GM23338 (cell line): ENCODE measurements at regions not wholly inside any gene's neighbourhood (a gene's known extent, or its start where the extent isn't known, plus 50 kb on each side); places are given as distances from the start of the nearest gene placed in this dataset.

ENCODE experiments used
- ATAC-seq: fragments of 200-7000 bp; cut with Tn5 transposase; 3 replicates; pipeline ENCODE4 v1.9.1; 2020
- DNase-seq: peaks from one replicate; pipeline ENCODE4 v3.0.0-alpha.2; 2015; ENCODE audit warnings: low spot score
- H2AFZ ChIP-seq: fragments of 200-600 bp; sonication (generic); 2 replicates; pipeline ENCODE4 v1.8.0; 2016; ENCODE audit warnings: antibody characterized with exemption, mild to moderate bottlenecking, moderate library complexity
- H3F3A ChIP-seq: fragments of 200-600 bp; sonication (generic); replicated peaks from 2 replicates; pipeline ENCODE4 v1.8.0; 2017; ENCODE audit warnings: antibody characterized with exemption, mixed run types, low read depth
- H3K27ac ChIP-seq: fragments of 200-600 bp; sonication (generic); 2 replicates; pipeline ENCODE4 v1.6.1; 2016; ENCODE audit warnings: low read depth
- H3K27me3 ChIP-seq: fragments of 200-600 bp; sonication (generic); 2 replicates; pipeline ENCODE4 v1.8.0; 2016; ENCODE audit warnings: mild to moderate bottlenecking, mixed run types, moderate library complexity; ENCODE audit not compliant: insufficient read depth
- H3K36me3 ChIP-seq: fragments of 200-600 bp; sonication (generic); 2 replicates; pipeline ENCODE4 v1.8.0; 2016; ENCODE audit warnings: mild to moderate bottlenecking; ENCODE audit not compliant: insufficient read depth
- H3K4me1 ChIP-seq: fragments of 200-600 bp; sonication (generic); 2 replicates; pipeline ENCODE4 v1.8.0; 2016; ENCODE audit warnings: mild to moderate bottlenecking, moderate library complexity; ENCODE audit not compliant: insufficient read depth
- H3K4me2 ChIP-seq: fragments of 200-600 bp; sonication (generic); 2 replicates; pipeline ENCODE4 v1.7.1; 2017; ENCODE audit warnings: mixed run types
- H3K4me3 ChIP-seq: fragments of 200-600 bp; sonication (generic); 2 replicates; pipeline ENCODE4 v1.6.1; 2016; ENCODE audit warnings: mixed run types
- H3K79me2 ChIP-seq: fragments of 200-600 bp; sonication (generic); replicated peaks from 2 replicates; pipeline ENCODE4 v1.8.0; 2017; ENCODE audit warnings: mild to moderate bottlenecking; ENCODE audit not compliant: insufficient read depth
- H3K9me2 ChIP-seq: fragments of 200-600 bp; sonication (generic); 2 replicates; pipeline ENCODE4 v1.8.0; 2017; ENCODE audit not compliant: insufficient read depth
- H4K20me1 ChIP-seq: fragments of 200-600 bp; sonication (generic); replicated peaks from 2 replicates; pipeline ENCODE4 v1.8.0; 2017; ENCODE audit warnings: mild to moderate bottlenecking; ENCODE audit not compliant: insufficient read depth
- H3K27ac Mint-ChIP-seq: 2 replicates; pipeline ENCODE4 v1.8.0; 2020; ENCODE audit warnings: inconsistent platforms, mild to moderate bottlenecking, moderate library complexity, mixed read lengths
- H3K27me3 Mint-ChIP-seq: 3 replicates; pipeline ENCODE4 v1.8.0; 2022; ENCODE audit warnings: low read depth, mild to moderate bottlenecking, moderate library complexity, mixed read lengths, inconsistent platforms; ENCODE audit not compliant: insufficient read depth, poor library complexity
- H3K36me3 Mint-ChIP-seq: 3 replicates; pipeline ENCODE4 v1.8.0; 2021; ENCODE audit warnings: low read depth, mild to moderate bottlenecking, inconsistent platforms, moderate library complexity, mixed read lengths
- H3K4me1 Mint-ChIP-seq: 3 replicates; pipeline ENCODE4 v1.8.0; 2020; ENCODE audit warnings: mild to moderate bottlenecking, inconsistent platforms, mixed read lengths
- H3K4me3 Mint-ChIP-seq: 3 replicates; pipeline ENCODE4 v1.8.0; 2021; ENCODE audit warnings: moderate library complexity, mild to moderate bottlenecking, inconsistent platforms, mixed read lengths
- H3K9me3 Mint-ChIP-seq: 3 replicates; pipeline ENCODE4 v1.8.0; 2020; ENCODE audit warnings: moderate library complexity, mild to moderate bottlenecking, inconsistent platforms, mixed read lengths
- CREB1 ChIP-seq: fragments of 250-450 bp; sonication (Bioruptor Pico); IDR thresholded peaks from 2 replicates; pipeline ENCODE4 v1.5.0; 2020; ENCODE audit warnings: low read depth, mild to moderate bottlenecking, moderate library complexity
- EZH2 ChIP-seq: fragments of 200-600 bp; sonication (generic); IDR thresholded peaks from one replicate; pipeline ENCODE4 v1.8.0; 2017; ENCODE audit warnings: antibody characterized with exemption, mild to moderate bottlenecking, low read depth; ENCODE audit not compliant: unreplicated experiment
- EZH2phosphoT487 ChIP-seq: fragments of 200-600 bp; sonication (generic); IDR thresholded peaks from one replicate; pipeline ENCODE4 v1.8.1; 2018; ENCODE audit warnings: antibody characterized with exemption; ENCODE audit not compliant: unreplicated experiment
- JUNB ChIP-seq: IDR thresholded peaks from one replicate; pipeline ENCODE4 v1.6.1; 2016; ENCODE audit warnings: antibody characterized with exemption; ENCODE audit not compliant: unreplicated experiment
- NANOG ChIP-seq: IDR thresholded peaks from 2 replicates; pipeline ENCODE4 v1.6.1; 2016; ENCODE audit warnings: antibody characterized with exemption, borderline replicate concordance
- POLR2AphosphoS5 ChIP-seq: IDR thresholded peaks from 2 replicates; pipeline ENCODE4 v1.6.1; 2016; ENCODE audit warnings: antibody characterized with exemption, low read depth
- STAT1 ChIP-seq: IDR thresholded peaks from one replicate; pipeline ENCODE4 v1.6.1; 2016; ENCODE audit warnings: antibody characterized with exemption; ENCODE audit not compliant: unreplicated experiment
- ZNF114 ChIP-seq: fragments of 250-450 bp; sonication (Bioruptor Pico); IDR thresholded peaks from 2 replicates; pipeline ENCODE4 v1.5.0; 2020; ENCODE audit warnings: mild to moderate bottlenecking, moderate library complexity
- ZNF331 ChIP-seq: fragments of 250-450 bp; sonication (Bioruptor Pico); IDR thresholded peaks from 2 replicates; pipeline ENCODE4 v1.5.0; 2020; ENCODE audit warnings: low read depth, mild to moderate bottlenecking, moderate library complexity
- TF ChIP-seq, protein P1 (sequence below): IDR thresholded peaks from one replicate; pipeline ENCODE4 v1.6.1; 2018; ENCODE audit warnings: antibody characterized with exemption; ENCODE audit not compliant: unreplicated experiment
- TF ChIP-seq, protein P2 (sequence below), 2 experiments: fragments of 200-600 bp in 1 of 2; sonication (generic) in 1 of 2; conservative IDR thresholded peaks; 2 replicates each; pipeline versions ENCODE4 v1.5.1 to v1.6.1; 2016 to 2017; ENCODE audit warnings: antibody characterized with exemption in 2 of 2, low read depth in 2 of 2, mild to moderate bottlenecking in 2 of 2, moderate library complexity in 1 of 2
- TF ChIP-seq, protein P3 (sequence below): IDR thresholded peaks from 2 replicates; pipeline ENCODE4 v1.6.1; 2016; ENCODE audit warnings: antibody characterized with exemption
- TF ChIP-seq, protein P4 (sequence below): fragments of 250-450 bp; sonication (Bioruptor Pico); IDR thresholded peaks from 2 replicates; pipeline ENCODE4 v1.5.0; 2020; ENCODE audit warnings: mild to moderate bottlenecking, moderate library complexity

DNA sequence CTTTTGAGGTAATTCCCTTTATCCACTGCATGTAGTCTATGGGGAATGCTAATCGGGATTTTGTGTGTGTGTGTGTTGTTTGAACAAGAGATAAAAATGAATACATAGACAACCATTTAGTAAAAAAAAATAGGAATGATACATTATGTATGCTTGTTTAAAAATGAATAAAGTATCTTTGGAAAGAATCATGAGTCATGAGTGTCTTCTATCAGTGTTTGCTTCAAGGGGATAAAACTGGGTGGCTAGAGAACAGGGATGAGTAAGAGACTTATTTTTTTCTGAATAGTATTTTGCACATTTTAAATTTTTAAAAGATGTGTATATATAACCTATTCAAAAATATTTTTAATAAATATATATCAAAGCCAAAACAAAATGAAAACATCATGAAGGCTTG, 839.4 kb upstream of the ADGRL4 start:
- Mint-ChIP-seq H3K4me3 (no peak overlapping the region), H3K36me3 (no peaks in the 10 kb centered on the region), H3K27me3 (no peaks in the 10 kb centered on the region), H3K9me3 (no peaks in the 10 kb centered on the region), H3K4me1 (peaks cover 4% of the 10 kb centered on the region; the same call in 2 of the 3 replicates), H3K27ac (no peak overlapping the region)
- no peaks in the 10 kb centered on the region for H3K79me2 ChIP-seq
- H3K36me3 ChIP-seq = no peaks in the 10 kb centered on the region
- TF ChIP-seq STAT1 (no peak), POLR2AphosphoS5 (no peak), JUNB (no peak), NANOG (no peak), ZNF114 (no peak), CREB1 (no peak), EZH2phosphoT487 (no peak), ZNF331 (CRISPR knock-in tag) (no peak), EZH2 (no peak)
- TF ChIP-seq, protein P1, sequence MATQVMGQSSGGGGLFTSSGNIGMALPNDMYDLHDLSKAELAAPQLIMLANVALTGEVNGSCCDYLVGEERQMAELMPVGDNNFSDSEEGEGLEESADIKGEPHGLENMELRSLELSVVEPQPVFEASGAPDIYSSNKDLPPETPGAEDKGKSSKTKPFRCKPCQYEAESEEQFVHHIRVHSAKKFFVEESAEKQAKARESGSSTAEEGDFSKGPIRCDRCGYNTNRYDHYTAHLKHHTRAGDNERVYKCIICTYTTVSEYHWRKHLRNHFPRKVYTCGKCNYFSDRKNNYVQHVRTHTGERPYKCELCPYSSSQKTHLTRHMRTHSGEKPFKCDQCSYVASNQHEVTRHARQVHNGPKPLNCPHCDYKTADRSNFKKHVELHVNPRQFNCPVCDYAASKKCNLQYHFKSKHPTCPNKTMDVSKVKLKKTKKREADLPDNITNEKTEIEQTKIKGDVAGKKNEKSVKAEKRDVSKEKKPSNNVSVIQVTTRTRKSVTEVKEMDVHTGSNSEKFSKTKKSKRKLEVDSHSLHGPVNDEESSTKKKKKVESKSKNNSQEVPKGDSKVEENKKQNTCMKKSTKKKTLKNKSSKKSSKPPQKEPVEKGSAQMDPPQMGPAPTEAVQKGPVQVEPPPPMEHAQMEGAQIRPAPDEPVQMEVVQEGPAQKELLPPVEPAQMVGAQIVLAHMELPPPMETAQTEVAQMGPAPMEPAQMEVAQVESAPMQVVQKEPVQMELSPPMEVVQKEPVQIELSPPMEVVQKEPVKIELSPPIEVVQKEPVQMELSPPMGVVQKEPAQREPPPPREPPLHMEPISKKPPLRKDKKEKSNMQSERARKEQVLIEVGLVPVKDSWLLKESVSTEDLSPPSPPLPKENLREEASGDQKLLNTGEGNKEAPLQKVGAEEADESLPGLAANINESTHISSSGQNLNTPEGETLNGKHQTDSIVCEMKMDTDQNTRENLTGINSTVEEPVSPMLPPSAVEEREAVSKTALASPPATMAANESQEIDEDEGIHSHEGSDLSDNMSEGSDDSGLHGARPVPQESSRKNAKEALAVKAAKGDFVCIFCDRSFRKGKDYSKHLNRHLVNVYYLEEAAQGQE = no peak
- TF ChIP-seq, protein P2, sequence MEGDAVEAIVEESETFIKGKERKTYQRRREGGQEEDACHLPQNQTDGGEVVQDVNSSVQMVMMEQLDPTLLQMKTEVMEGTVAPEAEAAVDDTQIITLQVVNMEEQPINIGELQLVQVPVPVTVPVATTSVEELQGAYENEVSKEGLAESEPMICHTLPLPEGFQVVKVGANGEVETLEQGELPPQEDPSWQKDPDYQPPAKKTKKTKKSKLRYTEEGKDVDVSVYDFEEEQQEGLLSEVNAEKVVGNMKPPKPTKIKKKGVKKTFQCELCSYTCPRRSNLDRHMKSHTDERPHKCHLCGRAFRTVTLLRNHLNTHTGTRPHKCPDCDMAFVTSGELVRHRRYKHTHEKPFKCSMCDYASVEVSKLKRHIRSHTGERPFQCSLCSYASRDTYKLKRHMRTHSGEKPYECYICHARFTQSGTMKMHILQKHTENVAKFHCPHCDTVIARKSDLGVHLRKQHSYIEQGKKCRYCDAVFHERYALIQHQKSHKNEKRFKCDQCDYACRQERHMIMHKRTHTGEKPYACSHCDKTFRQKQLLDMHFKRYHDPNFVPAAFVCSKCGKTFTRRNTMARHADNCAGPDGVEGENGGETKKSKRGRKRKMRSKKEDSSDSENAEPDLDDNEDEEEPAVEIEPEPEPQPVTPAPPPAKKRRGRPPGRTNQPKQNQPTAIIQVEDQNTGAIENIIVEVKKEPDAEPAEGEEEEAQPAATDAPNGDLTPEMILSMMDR (conservative IDR thresholded peaks at IDR 0.05; ENCODE audit: low read depth in 2 of 2) = no peak
- TF ChIP-seq, protein P3, sequence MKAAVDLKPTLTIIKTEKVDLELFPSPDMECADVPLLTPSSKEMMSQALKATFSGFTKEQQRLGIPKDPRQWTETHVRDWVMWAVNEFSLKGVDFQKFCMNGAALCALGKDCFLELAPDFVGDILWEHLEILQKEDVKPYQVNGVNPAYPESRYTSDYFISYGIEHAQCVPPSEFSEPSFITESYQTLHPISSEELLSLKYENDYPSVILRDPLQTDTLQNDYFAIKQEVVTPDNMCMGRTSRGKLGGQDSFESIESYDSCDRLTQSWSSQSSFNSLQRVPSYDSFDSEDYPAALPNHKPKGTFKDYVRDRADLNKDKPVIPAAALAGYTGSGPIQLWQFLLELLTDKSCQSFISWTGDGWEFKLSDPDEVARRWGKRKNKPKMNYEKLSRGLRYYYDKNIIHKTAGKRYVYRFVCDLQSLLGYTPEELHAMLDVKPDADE = no peak
- TF ChIP-seq, protein P4, sequence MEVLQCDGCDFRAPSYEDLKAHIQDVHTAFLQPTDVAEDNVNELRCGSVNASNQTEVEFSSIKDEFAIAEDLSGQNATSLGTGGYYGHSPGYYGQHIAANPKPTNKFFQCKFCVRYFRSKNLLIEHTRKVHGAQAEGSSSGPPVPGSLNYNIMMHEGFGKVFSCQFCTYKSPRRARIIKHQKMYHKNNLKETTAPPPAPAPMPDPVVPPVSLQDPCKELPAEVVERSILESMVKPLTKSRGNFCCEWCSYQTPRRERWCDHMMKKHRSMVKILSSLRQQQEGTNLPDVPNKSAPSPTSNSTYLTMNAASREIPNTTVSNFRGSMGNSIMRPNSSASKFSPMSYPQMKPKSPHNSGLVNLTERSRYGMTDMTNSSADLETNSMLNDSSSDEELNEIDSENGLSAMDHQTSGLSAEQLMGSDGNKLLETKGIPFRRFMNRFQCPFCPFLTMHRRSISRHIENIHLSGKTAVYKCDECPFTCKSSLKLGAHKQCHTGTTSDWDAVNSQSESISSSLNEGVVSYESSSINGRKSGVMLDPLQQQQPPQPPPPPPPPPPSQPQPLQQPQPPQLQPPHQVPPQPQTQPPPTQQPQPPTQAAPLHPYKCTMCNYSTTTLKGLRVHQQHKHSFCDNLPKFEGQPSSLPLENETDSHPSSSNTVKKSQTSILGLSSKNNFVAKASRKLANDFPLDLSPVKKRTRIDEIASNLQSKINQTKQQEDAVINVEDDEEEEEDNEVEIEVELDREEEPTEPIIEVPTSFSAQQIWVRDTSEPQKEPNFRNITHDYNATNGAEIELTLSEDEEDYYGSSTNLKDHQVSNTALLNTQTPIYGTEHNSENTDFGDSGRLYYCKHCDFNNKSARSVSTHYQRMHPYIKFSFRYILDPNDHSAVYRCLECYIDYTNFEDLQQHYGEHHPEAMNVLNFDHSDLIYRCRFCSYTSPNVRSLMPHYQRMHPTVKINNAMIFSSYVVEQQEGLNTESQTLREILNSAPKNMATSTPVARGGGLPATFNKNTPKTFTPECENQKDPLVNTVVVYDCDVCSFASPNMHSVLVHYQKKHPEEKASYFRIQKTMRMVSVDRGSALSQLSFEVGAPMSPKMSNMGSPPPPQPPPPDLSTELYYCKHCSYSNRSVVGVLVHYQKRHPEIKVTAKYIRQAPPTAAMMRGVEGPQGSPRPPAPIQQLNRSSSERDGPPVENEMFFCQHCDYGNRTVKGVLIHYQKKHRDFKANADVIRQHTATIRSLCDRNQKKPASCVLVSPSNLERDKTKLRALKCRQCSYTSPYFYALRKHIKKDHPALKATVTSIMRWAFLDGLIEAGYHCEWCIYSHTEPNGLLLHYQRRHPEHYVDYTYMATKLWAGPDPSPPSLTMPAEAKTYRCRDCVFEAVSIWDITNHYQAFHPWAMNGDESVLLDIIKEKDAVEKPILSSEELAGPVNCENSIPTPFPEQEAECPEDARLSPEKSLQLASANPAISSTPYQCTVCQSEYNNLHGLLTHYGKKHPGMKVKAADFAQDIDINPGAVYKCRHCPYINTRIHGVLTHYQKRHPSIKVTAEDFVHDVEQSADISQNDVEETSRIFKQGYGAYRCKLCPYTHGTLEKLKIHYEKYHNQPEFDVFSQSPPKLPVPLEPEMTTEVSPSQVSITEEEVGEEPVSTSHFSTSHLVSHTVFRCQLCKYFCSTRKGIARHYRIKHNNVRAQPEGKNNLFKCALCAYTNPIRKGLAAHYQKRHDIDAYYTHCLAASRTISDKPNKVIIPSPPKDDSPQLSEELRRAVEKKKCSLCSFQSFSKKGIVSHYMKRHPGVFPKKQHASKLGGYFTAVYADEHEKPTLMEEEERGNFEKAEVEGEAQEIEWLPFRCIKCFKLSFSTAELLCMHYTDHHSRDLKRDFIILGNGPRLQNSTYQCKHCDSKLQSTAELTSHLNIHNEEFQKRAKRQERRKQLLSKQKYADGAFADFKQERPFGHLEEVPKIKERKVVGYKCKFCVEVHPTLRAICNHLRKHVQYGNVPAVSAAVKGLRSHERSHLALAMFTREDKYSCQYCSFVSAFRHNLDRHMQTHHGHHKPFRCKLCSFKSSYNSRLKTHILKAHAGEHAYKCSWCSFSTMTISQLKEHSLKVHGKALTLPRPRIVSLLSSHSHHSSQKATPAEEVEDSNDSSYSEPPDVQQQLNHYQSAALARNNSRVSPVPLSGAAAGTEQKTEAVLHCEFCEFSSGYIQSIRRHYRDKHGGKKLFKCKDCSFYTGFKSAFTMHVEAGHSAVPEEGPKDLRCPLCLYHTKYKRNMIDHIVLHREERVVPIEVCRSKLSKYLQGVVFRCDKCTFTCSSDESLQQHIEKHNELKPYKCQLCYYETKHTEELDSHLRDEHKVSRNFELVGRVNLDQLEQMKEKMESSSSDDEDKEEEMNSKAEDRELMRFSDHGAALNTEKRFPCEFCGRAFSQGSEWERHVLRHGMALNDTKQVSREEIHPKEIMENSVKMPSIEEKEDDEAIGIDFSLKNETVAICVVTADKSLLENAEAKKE = no peak
- H3F3A ChIP-seq = no peaks in the 10 kb centered on the region
- DNase-seq (no peak), ATAC-seq (no peak)
- no peak overlapping the region for H3K4me2 ChIP-seq
- no peak overlapping the region for H3K27ac ChIP-seq
- H2AFZ ChIP-seq = no peak overlapping the region
- H3K4me1 ChIP-seq = peaks cover 5% of the 10 kb centered on the region; the same call in 1 of the 2 replicates
- no peaks in the 10 kb centered on the region for H3K9me2 ChIP-seq
- no peak overlapping the region for H3K4me3 ChIP-seq
- no peaks in the 10 kb centered on the region for H3K27me3 ChIP-seq
- H4K20me1 ChIP-seq = no peaks in the 10 kb centered on the region
